NCI-H1436 treated with DMSO at 0.1 percent for 48 hours (cell line): ENCODE measurements at regions not wholly inside any gene's neighbourhood (a gene's known extent, or its start where the extent isn't known, plus 50 kb on each side); places are given as distances from the start of the nearest gene placed in this dataset.
"Not testable (repeated sequence)": the region's sequence is repeated elsewhere in the genome, so short reads cannot be mapped to it uniquely, and the experiment has no call there.

Source experiments
- DNase-seq: peaks from one replicate; lab custom pipeline; 2025; lab: John Stamatoyannopoulos, UW

DNA sequence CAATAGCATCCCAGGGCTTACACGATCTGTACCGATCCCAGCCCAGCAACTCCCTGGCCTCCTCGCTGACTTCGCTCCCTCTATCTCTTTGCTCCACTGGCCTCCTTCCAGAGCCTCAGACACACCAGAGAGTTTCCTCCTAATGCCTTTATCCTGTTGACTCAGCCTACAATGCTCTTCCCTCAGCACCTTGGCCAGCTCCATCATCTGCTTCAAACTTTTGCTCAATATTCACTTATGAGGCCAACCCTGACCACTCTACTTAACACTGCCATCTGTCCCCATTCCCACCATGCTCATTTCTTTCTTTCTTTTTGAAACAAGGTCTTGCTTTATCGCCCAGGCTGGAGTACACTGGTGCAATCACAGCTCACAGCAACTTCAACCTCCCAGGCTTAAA is 180.9 kb downstream of the CEP170 start:
- not testable (repeated sequence) for DNase-seq

DNA sequence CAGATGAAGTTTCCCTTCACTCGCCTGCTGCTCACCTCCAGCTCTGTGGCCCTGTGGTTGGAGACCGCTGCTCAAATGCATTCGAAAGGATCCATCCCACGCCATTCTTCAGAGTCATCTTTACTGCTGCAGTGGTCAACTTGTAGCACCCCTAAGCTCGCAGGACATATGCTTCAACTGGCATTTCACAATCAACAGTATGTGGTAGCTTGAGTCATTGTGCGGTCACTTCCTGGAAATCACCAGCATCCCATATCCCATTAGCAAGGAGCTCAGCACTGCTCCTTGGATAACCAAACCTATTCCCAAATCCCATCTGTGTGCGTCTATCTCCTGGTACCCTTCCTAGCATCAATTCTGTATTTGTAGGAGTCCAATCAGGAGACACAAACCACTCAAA is 188.0 kb downstream of the CEP170 start:
- DNase-seq = not testable (repeated sequence)

DNA sequence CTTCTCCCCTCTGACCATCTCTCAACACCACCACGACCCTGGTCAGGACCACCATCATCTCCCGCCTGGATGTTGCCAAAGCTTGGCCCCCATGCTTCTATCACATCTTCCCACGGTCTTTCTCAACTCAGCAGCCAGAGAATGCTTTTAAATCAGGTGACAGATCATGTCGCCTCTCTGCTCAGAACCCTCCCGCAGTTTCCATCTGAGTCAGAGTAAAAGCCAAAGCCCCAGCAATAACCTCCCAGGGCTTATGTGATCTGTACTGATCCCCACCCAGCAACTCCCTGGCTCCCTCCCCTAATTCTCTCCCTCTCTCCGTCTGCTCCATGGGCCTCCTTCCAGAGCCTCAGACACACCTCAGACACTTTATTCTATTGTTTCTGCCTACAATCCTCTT is 193.1 kb downstream of the CEP170 start:
- not testable (repeated sequence) for DNase-seq

DNA sequence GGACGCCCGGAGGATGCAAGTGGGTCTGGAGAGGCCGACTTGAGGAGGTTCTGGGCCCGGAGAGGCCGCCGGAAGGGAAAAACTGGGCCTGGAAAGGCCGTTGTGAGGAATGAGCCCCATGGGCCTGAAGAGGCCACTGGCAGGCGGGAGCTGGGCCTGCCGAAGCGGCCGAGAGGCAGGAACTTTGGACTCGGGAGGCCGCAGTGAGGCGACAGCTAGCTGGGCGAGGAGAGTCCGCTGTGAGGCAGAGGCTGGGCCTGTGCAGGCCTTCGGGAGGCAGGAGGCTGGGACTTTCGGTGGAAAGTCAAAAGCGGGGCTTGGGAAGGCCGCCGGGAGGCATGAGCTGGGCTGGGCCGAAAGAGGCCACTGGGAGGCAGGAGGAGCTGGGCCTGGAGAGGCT is 199.6 kb downstream of the CEP170 start:
- not testable (repeated sequence) for DNase-seq

DNA sequence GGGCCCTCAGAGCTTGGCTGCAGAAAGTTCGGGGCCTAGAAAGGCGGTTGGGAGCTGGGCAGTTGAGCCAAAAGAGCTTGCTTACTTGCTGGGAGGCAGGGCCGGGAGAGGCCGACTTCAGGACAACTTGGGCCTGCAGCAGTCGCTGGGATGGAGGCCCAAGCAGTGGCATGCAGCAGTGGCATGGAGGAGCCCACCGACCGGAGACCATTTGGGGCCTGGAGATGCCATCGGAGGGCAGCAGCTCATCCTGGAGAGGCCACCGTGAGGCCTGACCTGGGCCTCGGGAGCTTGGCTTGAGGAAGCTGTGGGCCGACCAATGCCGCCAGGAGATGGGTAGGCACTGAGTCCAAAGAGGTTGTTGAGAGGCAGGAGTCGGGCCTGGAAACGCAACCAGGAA is 200.0 kb downstream of the CEP170 start:
- not testable (repeated sequence) for DNase-seq

DNA sequence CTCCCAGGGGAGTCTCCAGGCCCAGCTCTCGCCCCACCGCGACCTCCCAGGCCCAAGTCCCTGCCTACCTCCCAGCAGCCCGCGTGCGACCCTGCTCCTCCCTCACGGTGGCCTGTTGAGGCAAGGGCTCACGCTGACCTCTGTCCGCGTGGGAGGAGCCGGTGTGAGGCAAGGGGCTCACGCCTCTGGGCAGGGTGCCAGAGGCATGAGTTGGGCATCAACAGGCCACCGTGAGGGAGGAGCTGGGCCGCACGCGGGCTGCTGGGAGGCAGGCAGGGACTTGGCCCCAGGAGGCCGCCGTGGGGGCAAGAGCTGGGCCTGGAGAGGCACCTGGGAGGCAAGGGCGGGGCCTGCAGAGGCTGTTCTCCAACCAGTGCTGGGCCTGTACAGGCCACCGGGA is 200.4 kb downstream of the CEP170 start:
- not testable (repeated sequence) for DNase-seq

DNA sequence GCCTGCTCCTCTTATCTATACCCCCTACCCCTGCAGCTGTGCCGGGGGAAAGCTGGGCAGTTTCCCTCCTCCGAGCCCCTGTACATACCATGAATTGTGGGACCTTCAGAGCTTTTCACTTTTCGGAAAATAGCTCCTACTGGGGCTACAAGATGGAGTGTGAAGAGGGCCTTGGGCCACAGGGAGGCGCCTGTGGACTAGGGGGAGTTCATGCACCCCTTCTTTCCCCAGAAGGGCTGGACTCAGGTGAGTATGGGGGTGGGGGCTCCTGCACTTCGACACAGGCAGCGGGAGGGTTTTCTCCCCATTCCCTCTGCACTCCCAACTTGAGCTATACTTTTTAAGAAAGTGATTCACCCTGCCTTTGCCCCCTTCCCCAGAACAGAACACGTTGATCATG is 202.0 kb downstream of the CEP170 start:
- not testable (repeated sequence) for DNase-seq

DNA sequence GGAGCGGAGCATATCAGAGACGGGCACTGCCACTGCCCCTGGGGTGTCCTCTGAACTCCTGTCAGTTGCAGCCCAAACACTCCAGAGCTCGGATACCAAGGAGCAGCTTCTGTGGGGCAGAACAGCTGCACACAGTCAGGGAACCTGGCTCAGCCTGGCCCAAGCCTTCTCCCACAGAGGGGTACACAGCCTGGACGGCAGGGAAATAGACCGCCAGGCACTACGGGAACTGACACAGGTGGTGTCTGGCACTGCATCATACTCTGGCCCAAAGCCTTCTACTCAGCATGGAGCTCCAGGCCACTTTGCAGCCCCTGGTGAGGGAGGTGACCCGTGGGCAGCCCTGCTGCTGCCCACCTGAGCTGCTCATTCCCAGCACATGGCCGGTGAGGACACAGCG is 204.5 kb downstream of the CEP170 start:
- DNase-seq = not testable (repeated sequence)

DNA sequence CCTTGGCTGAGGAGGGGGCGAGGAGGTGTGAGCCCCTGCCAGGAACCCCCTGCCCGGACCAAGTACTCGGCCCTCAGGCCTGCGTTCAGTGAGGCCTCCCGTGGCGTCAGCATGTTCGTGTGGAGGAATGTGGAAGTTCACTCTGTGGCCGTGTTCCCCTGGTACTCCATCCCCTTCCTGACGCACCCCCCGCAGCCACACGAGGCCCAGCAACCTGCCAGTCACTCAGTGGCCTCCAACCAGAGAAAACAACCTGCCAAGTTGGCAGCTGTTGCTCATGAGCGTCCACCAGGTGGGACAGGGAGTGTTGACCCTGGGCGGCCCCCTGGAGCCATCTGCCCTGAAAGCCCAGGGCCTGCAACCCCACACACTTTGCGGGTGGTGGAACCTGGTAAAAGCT is 205.4 kb downstream of the CEP170 start:
- DNase-seq = not testable (repeated sequence)

DNA sequence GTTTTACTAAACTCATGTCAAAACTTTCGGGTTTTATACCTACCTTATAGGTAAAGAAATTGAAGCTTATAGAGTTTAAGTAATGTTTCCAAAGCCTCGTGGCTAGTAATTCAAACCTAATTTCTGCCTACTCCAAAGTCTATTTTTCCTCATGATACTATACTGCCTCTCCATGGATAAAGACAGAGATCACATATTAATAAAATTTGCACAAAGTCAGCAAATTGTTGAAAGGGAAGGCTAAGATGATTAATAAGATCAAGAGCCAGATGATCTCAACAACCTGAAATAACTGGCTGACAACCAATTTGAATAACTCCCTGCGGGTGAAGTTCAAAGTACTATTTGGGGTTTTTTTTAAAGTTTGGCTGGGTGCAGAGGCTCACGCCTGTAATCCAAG is 233.7 kb downstream of the CEP170 start:
- not testable (repeated sequence) for DNase-seq

DNA sequence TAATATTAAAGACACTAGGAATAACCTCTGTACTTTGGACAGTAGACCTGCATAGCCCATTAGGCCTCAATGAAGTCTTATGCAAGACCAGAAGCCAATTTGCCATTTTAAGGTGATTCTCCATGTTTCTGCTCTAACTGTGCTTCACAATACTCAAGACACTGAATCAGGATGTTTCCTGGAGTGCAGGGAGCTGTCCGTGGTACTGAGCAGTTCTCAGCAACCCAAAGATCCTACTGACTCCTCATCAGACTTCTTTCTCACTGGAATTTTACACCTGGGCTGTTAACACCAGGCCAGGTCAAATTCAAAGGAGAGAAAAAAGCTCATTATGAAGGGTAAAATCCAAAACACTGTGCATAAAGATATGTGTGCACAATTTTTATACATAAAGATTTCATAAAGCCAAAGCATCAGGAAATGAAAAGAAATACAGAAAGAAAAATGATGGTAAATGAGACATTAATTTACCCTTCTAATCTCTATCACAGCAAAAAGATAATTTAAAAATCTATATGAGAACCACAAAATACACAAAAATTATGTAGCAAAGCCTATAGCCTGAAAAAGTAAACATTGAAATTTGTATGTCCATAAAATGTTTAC is 235.9 kb downstream of the CEP170 start:
- not testable (repeated sequence) for DNase-seq

DNA sequence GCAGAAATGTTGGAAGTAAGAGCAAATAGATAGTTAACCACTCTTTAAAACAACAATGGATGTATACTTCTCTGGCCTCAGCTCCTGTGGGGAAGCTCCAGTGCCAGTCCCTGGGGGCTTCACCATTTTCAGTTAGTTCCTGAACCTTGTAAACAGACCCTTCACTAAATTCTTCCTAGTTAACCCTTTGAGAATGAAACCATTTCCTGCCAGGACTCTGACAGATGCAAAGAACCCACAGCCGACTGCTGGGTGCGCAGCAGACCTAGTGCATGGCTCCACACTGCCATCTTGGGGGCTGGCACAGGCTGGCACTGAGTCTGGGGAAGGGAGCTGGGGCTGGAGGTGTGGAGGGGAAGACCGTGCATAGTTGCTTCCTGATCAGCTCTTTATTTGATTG is 244.4 kb downstream of the CEP170 start:
- DNase-seq = not testable (repeated sequence)

DNA sequence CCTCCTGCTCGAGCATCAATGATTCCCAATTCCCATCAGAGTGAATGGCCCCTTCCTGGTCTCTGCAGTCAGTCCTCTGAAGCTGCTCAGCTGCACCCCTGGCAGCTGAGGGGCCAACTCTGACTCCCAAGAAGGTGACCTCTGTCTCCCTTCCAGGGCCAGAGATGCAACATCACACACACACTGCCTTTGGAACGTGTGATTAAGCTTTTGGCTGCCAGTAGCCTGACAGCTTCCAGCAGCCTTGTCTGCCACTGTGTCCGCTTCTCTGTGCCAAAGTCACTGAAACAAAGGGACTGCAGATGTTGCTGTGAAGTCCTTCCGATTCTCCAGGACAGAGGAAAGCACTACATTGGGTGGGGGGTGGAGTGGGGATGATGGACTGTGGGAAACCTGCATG is 254.1 kb downstream of the CEP170 start:
- not testable (repeated sequence) for DNase-seq

DNA sequence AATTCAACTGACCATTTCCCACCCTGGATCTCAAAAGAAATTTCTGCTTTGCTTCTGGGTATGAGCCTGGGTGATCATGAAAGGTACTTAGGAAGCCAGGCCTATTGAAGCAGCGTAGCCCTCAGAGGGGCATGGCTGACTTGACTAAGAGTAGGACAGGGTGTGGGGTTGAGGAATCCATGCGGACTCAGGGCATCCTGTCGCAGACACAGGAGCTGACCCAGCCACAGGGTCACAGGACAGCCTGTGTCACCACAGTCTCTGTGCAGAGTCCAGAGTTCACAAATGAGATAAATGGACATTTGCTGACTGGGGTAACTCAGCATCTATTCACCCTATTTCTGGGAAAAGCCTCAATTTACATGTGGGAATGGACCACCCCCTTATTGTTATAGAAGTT is 262.3 kb downstream of the CEP170 start:
- not testable (repeated sequence) for DNase-seq

DNA sequence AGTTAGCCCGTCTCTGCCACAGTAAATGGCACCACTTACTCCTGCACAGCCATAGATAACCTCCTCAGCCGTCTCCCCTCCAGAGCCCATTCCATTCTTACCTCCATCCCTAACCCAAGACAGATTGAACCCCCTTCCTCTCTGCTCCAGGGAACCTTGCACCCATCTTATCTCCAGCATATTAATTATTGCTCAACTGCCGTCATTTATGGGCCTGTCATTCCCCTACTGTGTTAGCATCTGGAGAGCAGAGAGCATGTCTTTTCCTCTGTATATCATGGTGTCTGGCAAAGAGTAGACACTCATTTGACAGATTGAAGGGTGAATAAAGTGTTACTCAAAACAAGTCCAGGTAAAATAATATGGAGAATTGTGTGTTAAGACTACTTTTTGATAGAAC is 270.0 kb downstream of the CEP170 start:
- DNase-seq = not testable (repeated sequence)

DNA sequence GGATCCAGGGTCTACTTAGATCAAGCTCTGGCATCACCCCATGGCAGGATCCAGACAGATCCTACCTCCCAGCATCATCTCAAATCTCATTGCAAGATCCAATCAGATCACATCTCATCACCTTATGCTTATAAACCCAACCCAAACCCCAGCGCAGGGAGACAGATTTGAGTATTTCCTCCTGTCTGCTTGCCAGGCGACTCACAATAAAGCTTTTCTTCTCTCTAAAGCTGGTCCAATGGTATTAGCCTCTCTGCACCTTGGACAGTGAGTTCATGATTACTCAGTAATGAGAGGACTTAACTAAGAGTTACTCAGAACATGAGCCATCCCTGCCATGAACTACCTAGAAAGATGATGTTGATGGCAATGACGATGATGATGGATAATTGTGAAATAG is 281.7 kb downstream of the CEP170 start:
- DNase-seq = not testable (repeated sequence)

DNA sequence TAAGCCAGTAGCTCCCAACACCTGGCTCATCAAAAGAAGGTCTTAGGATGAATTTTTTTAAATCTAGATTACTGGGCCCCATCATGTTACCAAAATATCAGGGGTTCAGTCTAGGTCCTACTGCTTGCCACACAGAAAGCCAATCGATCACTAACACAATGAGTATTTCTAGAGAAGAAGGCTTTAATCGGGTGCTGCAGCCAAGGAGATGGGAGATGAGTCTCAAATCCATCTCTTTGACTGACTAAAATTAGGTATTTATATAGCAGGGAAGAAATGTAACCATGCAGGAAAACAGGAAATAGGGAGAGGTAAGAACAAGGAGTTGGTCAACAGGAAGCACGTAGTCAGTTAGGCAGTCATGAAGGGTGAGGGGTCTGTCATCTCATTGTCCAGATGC is 288.2 kb downstream of the CEP170 start:
- DNase-seq = no peak

DNA sequence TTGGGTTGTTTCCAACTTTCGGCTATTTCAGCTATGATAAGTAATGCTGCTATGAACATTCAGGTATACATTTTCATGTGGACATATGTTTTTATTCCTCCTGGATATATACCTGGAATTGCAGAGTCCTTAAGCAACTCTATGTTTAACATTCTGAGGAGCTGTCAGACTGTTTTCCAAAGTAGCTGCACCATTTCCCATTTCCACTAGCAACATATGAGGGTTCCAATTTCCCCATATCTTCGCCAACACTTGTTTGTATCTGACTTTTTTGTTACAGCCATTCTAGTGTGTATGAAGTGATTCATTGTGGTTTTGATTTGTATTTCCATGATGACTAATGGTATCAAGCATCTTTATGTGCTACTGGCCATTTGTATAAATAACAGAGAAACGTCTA is 295.7 kb downstream of the CEP170 start:
- not testable (repeated sequence) for DNase-seq

DNA sequence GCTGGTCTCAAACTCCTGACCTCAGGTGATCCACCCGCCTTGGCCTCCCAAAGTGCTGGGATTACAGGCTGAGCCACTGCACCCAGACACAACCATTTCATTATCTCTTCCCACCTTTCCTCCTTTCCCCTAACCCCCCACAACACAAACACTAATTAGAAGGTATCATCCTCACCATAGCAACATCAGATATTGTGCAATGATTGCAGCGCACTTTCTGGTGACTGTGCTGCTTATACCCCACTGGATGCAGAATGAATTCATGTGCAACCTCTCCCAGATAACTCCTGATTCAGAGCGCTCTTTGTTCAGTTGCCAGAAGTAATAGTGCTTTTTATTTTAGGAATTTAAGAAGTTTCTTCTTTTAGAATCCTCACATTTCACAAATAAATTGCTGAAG is 300.1 kb downstream of the CEP170 start:
- not testable (repeated sequence) for DNase-seq

DNA sequence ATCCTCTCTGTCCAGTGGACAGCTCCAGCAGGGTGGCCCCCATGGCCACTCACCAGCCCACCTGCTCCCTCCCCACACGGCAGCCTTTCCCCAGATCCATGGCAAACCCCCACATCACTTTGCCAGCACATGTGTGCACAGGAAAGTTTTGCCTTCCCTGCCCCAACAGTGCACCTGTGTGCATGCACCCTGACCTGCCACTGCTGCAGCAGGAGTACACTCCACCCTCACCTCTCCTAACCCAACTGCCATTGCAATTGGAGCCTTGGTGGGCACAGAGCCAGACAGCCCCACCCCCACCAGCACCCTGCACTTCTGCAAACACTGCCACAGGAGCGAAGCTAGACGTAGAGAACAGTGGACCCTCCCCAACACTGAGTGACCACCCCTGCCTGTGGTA is 308.9 kb downstream of the CEP170 start:
- DNase-seq = no peak

DNA sequence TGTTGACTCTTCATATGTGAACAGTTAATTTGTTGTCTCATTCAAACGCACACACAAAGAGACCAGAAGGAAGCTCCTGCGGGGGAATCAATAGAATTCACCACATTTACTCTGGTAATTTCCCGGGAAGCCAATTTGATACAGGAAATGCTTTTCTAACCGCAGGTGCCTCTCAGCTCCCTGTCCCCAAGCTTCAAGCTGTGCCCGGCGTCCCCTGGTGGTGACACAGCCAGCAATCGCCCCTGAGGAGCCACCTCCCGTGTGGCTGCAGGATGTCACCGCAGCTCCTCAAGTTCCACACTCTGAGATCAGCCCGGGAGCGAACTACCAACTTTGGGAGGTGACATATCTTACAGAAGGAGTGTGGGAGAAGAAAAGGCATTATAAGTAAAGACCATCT is 318.4 kb downstream of the CEP170 start:
- DNase-seq = peak; percentile 37

DNA sequence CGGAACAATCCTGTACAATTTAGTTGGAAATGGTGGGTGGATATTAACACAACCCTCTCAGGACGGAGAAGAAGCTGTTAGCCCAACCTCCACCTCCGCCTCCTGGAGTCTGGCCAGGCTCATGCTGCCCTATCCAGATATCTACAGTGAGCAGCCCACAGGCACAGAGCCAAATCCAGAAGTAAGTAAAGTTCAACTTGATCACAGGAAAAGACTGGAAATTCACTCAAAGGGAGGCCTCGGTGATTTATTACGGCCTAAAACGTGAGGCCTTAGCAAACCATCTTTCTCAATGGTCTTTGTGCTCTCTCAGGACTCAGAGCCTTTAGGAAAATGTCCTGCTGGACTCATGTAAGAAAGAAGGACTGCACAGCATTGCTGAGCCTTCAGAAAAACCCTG is 330.4 kb downstream of the CEP170 start:
- DNase-seq = not testable (repeated sequence)

DNA sequence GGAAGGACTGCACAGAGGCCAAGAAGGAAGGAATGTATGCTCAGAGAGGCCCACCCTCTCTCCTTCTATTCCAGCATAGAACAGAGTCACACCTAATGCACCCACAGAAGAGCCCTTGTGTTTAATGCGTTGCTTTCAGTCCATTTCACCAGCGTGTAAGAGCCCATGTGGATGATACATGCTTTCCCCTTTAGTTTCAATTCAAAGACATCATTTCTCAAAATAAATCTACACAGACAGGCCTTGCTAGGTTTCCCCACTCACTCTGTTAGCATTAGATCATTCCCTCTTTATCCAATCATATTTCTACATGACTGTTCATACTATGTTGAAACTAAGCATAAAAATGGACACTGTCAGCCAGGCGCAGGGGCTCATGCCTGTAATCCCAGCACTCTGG is 331.5 kb downstream of the CEP170 start:
- not testable (repeated sequence) for DNase-seq

DNA sequence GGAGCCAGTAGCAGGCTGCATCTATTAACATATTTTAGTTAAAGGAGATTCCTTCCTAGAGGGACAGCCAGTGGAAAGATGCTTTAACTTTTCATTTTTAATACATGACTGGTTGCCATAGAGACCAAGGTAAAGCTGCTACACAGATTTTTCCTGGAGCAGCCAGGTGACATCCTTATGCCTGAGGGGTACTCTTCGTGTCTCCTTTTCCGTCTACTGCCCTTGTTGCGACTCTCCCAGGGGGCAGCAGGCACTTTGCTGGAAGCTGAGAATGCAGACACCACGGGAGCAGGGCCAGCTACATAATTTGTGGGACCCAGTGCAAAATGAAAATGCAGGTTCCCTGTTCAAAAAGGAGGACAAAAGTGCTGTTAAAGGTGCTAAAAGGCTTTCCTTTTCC is 340.4 kb downstream of the CEP170 start:
- DNase-seq = not testable (repeated sequence)
